Amygdala (tissue), 56 donors: ENCODE measurements at regions not wholly inside any gene's neighbourhood (a gene's known extent, or its start where the extent isn't known, plus 50 kb on each side); places are given as distances from the start of the nearest gene placed in this dataset.
"Not testable (repeated sequence)": the region's sequence is repeated elsewhere in the genome, so short reads cannot be mapped to it uniquely, and the experiment has no call there.

Experiments
- DNase-seq, 56 donors: peaks; one replicate each; lab custom pipeline; 2025; lab: John Stamatoyannopoulos, UW

- DNase-seq = no peak
Measured at GRCh38 chrX:128664211-128664610, 612.0 kb upstream of the ACTRT1 start.

- DNase-seq = no peak
Measured at GRCh38 chrX:128653524-128654060, 601.4 kb upstream of the ACTRT1 start.

GRCh38 chrX:128650326-128650725 is 598.1 kb upstream of the ACTRT1 start:
- DNase-seq = no peak

- no peak for DNase-seq
Measured at GRCh38 chrX:128634754-128635153, 582.6 kb upstream of the ACTRT1 start.

- DNase-seq = no peak
Measured at GRCh38 chrX:128623361-128623760, 571.2 kb upstream of the ACTRT1 start.

GRCh38 chrX:128622296-128622695 is 570.1 kb upstream of the ACTRT1 start:
- no peak for DNase-seq

- no peak for DNase-seq
Measured at GRCh38 chrX:128619490-128619889, 567.3 kb upstream of the ACTRT1 start.

GRCh38 chrX:128616933-128617332 is 564.7 kb upstream of the ACTRT1 start:
- no peak for DNase-seq

- DNase-seq = not testable (repeated sequence)
Measured at GRCh38 chrX:128606817-128607216, 554.6 kb upstream of the ACTRT1 start.

- not testable (repeated sequence) for DNase-seq
Measured at GRCh38 chrX:128606357-128606756, 554.2 kb upstream of the ACTRT1 start.

GRCh38 chrX:128601706-128602105 is 549.5 kb upstream of the ACTRT1 start:
- DNase-seq = no peak

GRCh38 chrX:128599632-128600031 is 547.4 kb upstream of the ACTRT1 start:
- no peak for DNase-seq

- DNase-seq = no peak
Measured at GRCh38 chrX:128582036-128582435, 529.8 kb upstream of the ACTRT1 start.

GRCh38 chrX:128581615-128582014 is 529.4 kb upstream of the ACTRT1 start:
- no peak for DNase-seq

- no peak for DNase-seq
Measured at GRCh38 chrX:128543114-128543513, 490.9 kb upstream of the ACTRT1 start.

- DNase-seq = no peak
Measured at GRCh38 chrX:128518508-128518907, 466.3 kb upstream of the ACTRT1 start.

GRCh38 chrX:128517691-128518090 is 465.5 kb upstream of the ACTRT1 start:
- no peak for DNase-seq

GRCh38 chrX:128504496-128504895 is 452.3 kb upstream of the ACTRT1 start:
- no peak for DNase-seq

- no peak for DNase-seq
Measured at GRCh38 chrX:128464116-128464515, 411.9 kb upstream of the ACTRT1 start.

GRCh38 chrX:128460835-128461234 is 408.6 kb upstream of the ACTRT1 start:
- no peak for DNase-seq

- no peak for DNase-seq
Measured at GRCh38 chrX:128458888-128459287, 406.7 kb upstream of the ACTRT1 start.

- DNase-seq = no peak
Measured at GRCh38 chrX:128457674-128458073, 405.5 kb upstream of the ACTRT1 start.

- DNase-seq = no peak
Measured at GRCh38 chrX:128439159-128439558, 387.0 kb upstream of the ACTRT1 start.
